ENCODE measurements at regions not wholly inside any gene's neighbourhood (a gene's known extent, or its start where the extent isn't known, plus 50 kb on each side); places are given as distances from the start of the nearest gene placed in this dataset.

- Histone ChIP-seq H3K36me3 (ENCODE audit: control insufficient read depth, insufficient read depth, low read length) (no peaks in the 10 kb centered on the region), H3K4me3 (ENCODE audit: low read depth, low read length) (no peak overlapping the region), H3K27me3 (ENCODE audit: control insufficient read depth, insufficient read depth, low read length) (no peaks in the 10 kb centered on the region)
- POLR2A ChIA-PET: no interaction called here
- no peak for DNase-seq (ENCODE audit: low read depth)
- no peak for TF ChIP-seq CTCF (IDR thresholded peaks at IDR 0.05; ENCODE audit: insufficient read depth, low read depth, low read length)
- CTCF ChIA-PET: no interaction called here
Observed at GRCh38 chr12:40168001-40168400, 56.8 kb upstream of the LRRK2 start.

- no peaks in the 10 kb centered on the region for H3K36me3 ChIP-seq (ENCODE audit: control insufficient read depth, insufficient read depth, low read length)
- no peak for DNase-seq (ENCODE audit: low read depth)
- ChIA-PET POLR2A (no interaction called here), CTCF (no interaction called here)
- TF ChIP-seq CTCF (IDR thresholded peaks at IDR 0.05; ENCODE audit: insufficient read depth, low read depth, low read length): no peak
- no peaks in the 10 kb centered on the region for H3K27me3 ChIP-seq (ENCODE audit: control insufficient read depth, insufficient read depth, low read length)
- H3K4me3 ChIP-seq (ENCODE audit: low read depth, low read length): no peak overlapping the region
Observed at GRCh38 chr12:40165179-40165578, 59.3 kb upstream of the SLC2A13 start.

- Histone ChIP-seq H3K36me3 (ENCODE audit: control insufficient read depth, insufficient read depth, low read length) (no peaks in the 10 kb centered on the region), H3K4me3 (ENCODE audit: low read depth, low read length) (no peak overlapping the region), H3K27me3 (ENCODE audit: control insufficient read depth, insufficient read depth, low read length) (no peaks in the 10 kb centered on the region)
- TF ChIP-seq CTCF (IDR thresholded peaks at IDR 0.05; ENCODE audit: insufficient read depth, low read depth, low read length): no peak
- DNase-seq (ENCODE audit: low read depth): no peak
- CTCF ChIA-PET: no interaction called here
- POLR2A ChIA-PET: no interaction called here
Observed at GRCh38 chr12:40164034-40164433, 58.2 kb upstream of the SLC2A13 start.

- no peak for TF ChIP-seq CTCF (IDR thresholded peaks at IDR 0.05; ENCODE audit: insufficient read depth, low read depth, low read length)
- ChIA-PET POLR2A (no interaction called here), CTCF (interaction anchor here (0.6 to 1.6 kb wide), 2 partner anchors 18 to 424 kb away, joined by 3 to 4 read pairs; no protein-coding TSS in a partner anchor)
- Histone ChIP-seq H3K27me3 (ENCODE audit: control insufficient read depth, insufficient read depth, low read length) (no peaks in the 10 kb centered on the region), H3K36me3 (ENCODE audit: control insufficient read depth, insufficient read depth, low read length) (no peaks in the 10 kb centered on the region), H3K4me3 (ENCODE audit: low read depth, low read length) (no peak overlapping the region)
- no peak for DNase-seq (ENCODE audit: low read depth)
Observed at GRCh38 chr12:40162033-40162432, 56.2 kb upstream of the SLC2A13 start.

- CTCF ChIA-PET: interaction anchor here (0.7 to 1.2 kb wide), 2 partner anchors 11 to 13 kb away, joined by 3 read pairs; no protein-coding TSS in a partner anchor
- Histone ChIP-seq H3K36me3 (ENCODE audit: control insufficient read depth, insufficient read depth, low read length) (no peaks in the 10 kb centered on the region), H3K4me3 (ENCODE audit: low read depth, low read length) (no peak overlapping the region), H3K27me3 (ENCODE audit: control insufficient read depth, insufficient read depth, low read length) (no peaks in the 10 kb centered on the region)
- TF ChIP-seq CTCF (IDR thresholded peaks at IDR 0.05; ENCODE audit: insufficient read depth, low read depth, low read length): no peak
- no peak for DNase-seq (ENCODE audit: low read depth)
- POLR2A ChIA-PET: no interaction called here
Observed at GRCh38 chr12:40158592-40159111, 52.8 kb upstream of the SLC2A13 start.

Measured in BJ (cell line).